HG03159 (cell line): ENCODE measurements at regions not wholly inside any gene's neighbourhood (a gene's known extent, or its start where the extent isn't known, plus 50 kb on each side); places are given as distances from the start of the nearest gene placed in this dataset.
A peak's percentile ranks its signal among the peaks of the same experiment; 100 is the strongest.
"Not testable (repeated sequence)": the region's sequence is repeated elsewhere in the genome, so short reads cannot be mapped to it uniquely, and the experiment has no call there.

ENCODE experiments used
- ATAC-seq: cut with Tn5 transposase; IDR thresholded peaks from one replicate; pipeline ENCODE4 v1.9.1; 2021; ENCODE audit warnings: mild to moderate bottlenecking, moderate library complexity; ENCODE audit not compliant: unreplicated experiment

- ATAC-seq: not testable (repeated sequence)
These were observed 52.5 kb downstream of the KIAA0408 start for GRCh38 chr6:127406722-127407121.

DNA sequence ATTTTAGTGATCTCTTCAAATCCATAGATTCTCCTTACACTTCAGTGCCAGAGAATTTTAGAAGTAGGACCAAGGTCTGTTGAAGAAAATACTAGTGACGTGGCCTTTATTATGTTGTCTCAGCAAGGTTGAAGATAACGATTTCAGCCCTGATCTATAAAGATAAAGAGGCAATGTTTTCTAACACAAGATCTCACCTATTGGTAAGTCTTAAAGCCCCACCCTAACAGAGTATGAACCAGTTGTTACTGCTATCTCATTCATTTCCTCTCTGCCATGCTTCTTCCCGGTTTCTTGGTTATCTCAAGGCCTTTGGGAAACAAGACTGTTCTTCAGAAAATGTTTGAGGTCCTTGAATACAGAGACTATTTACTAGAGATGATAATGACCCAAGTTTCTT is 53.1 kb downstream of the KIAA0408 start:
- ATAC-seq: no peak

DNA sequence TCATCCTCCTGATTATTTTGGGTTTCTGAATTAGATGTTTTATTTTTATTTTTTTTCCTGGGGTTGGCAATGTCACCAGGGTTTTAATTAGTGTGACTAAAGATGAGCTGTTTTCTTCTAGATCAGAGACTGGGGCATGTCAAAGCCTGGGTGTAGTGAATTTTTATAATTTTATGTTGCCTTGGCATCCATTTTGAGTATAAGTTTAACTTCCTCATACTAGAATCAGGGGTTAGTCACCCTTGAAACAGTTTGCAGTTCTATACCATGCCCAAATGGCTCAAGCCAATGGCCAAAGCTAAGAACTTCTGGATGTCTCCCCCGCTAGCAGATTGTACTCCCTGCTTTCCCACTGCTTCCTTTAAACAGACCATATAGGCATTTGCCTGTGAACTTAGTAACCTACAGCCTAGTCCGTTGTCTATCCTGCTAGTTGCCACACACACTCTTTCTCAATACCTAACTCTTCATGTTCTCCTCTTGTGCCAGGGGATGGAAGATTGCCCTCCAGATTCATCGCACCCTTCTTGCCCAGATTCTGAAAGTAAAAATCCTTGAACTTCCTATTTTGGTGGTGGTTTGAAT is 54.5 kb downstream of the KIAA0408 start:
- no peak for ATAC-seq

- peak; percentile 83 for ATAC-seq
These were observed 55.1 kb downstream of the KIAA0408 start for GRCh38 chr6:127404133-127404532.

DNA sequence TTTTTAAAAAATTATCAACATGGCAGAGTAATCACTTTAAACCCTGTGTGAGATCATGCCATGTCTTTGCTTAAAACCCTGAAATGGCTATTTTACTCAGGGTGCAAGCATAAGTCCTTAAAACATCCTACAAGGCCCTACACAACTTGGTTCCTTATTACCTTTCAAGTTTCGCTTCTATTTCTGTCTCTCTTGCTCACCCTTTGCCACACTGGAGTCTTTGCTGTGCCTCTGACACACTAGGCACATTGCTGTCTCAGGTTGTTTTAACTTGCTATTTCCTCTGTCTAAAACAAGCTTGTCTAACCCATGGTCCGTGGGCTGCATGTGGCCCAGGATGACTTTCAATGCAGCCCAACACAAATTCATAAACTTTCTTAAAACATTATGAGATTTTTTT is 55.6 kb downstream of the KIAA0408 start:
- ATAC-seq: peak; percentile 74

GRCh38 chr6:127402890-127403617 is 56.1 kb downstream of the KIAA0408 start:
- no peak for ATAC-seq

- ATAC-seq: no peak
These were observed 54.6 kb upstream of the ECHDC1 start for GRCh38 chr6:127397729-127398630.

DNA sequence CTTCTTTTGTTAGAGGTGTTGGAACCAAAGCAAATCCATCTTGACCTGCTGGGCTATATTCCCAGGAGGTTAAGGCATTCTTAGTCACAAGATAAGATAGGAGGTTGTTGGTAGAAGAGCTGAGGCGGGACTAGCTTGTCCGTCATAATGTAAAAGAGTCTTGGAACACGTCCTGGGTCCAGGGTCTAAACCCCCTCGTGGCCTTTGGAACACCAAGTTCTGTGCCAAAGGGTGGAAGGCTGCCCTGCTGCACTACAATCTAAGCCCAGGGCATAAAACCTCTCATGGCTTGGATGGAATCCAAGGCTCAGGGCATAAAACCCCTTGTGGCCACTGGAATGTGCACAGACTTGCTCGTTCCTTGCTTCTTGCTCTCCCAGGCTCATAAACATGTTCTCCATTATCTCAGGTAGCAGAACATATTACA is 53.8 kb upstream of the ECHDC1 start:
- not testable (repeated sequence) for ATAC-seq
